MM.1S (cell line): ENCODE measurements at regions not wholly inside any gene's neighbourhood (a gene's known extent, or its start where the extent isn't known, plus 50 kb on each side); places are given as distances from the start of the nearest gene placed in this dataset.

Experiments
- DNase-seq: peaks from one replicate; pipeline ENCODE4 v3.0.0-alpha.2; 2015
- H2AFZ ChIP-seq: fragments of 300-600 bp; sonication (generic); 2 replicates; pipeline ENCODE4 v1.6.0; 2016; ENCODE audit warnings: antibody characterized with exemption, low read length
- H3F3A ChIP-seq: fragments of 300-600 bp; sonication (generic); 2 replicates; pipeline ENCODE4 v1.6.1; 2016; ENCODE audit warnings: mild to moderate bottlenecking, antibody characterized with exemption, low read length, moderate library complexity, mixed read lengths; ENCODE audit not compliant: insufficient read depth
- H3K27ac ChIP-seq: fragments of 300-600 bp; sonication (generic); 2 replicates; pipeline ENCODE4 v1.5.1; 2016; ENCODE audit warnings: mild to moderate bottlenecking, low read length
- H3K27me3 ChIP-seq: fragments of 300-600 bp; sonication (generic); replicated peaks from 2 replicates; pipeline ENCODE4 v1.6.0; 2016; ENCODE audit warnings: low read length; ENCODE audit not compliant: insufficient read depth
- H3K36me3 ChIP-seq: fragments of 300-600 bp; sonication (generic); replicated peaks from 2 replicates; pipeline ENCODE4 v1.6.1; 2016; ENCODE audit warnings: mild to moderate bottlenecking, low read length, mixed read lengths; ENCODE audit not compliant: insufficient read depth
- H3K4me1 ChIP-seq: fragments of 300-600 bp; sonication (generic); 2 replicates; pipeline ENCODE4 v1.6.1; 2016; ENCODE audit warnings: low read length, mixed read lengths
- H3K4me2 ChIP-seq: fragments of 300-600 bp; sonication (generic); 2 replicates; pipeline ENCODE4 v1.6.0; 2016; ENCODE audit warnings: low read depth, low read length
- H3K4me3 ChIP-seq: fragments of 300-600 bp; sonication (generic); 2 replicates; pipeline ENCODE4 v1.5.1; 2016; ENCODE audit warnings: low read length, mixed read lengths
- H3K79me2 ChIP-seq: fragments of 300-600 bp; sonication (generic); 2 replicates; pipeline ENCODE4 v1.6.1; 2016; ENCODE audit warnings: mixed run types, low read length, mixed read lengths
- H3K9ac ChIP-seq: fragments of 300-600 bp; sonication (generic); 2 replicates; pipeline ENCODE4 v1.6.1; 2016; ENCODE audit warnings: low read length, mixed read lengths
- H3K9me2 ChIP-seq: fragments of 300-600 bp; sonication (generic); replicated peaks from 2 replicates; pipeline ENCODE4 v1.6.1; 2016; ENCODE audit warnings: mild to moderate bottlenecking, low read length, mixed read lengths; ENCODE audit not compliant: insufficient read depth
- H3K9me3 ChIP-seq: fragments of 300-600 bp; sonication (generic); replicated peaks from 2 replicates; pipeline ENCODE4 v1.6.1; 2016; ENCODE audit warnings: mild to moderate bottlenecking, low read length, mixed read lengths; ENCODE audit not compliant: insufficient read depth
- H4K20me1 ChIP-seq: fragments of 300-600 bp; sonication (generic); 2 replicates; pipeline ENCODE4 v1.6.1; 2016; ENCODE audit warnings: mild to moderate bottlenecking, low read length, moderate library complexity, mixed read lengths; ENCODE audit not compliant: insufficient read depth
- CTCF ChIP-seq: fragments of 300-600 bp; sonication (generic); IDR thresholded peaks from 2 replicates; pipeline ENCODE4 v1.5.1; 2016; ENCODE audit warnings: antibody characterized with exemption, low read length, mixed read lengths
- EZH2 ChIP-seq: fragments of 300-600 bp; sonication (generic); optimal IDR thresholded peaks from 2 replicates; pipeline ENCODE3; 2017; ENCODE audit warnings: low read depth, mild to moderate bottlenecking, antibody characterized with exemption, low read length, mixed read lengths
- EZH2phosphoT487 ChIP-seq: fragments of 300-600 bp; sonication (generic); IDR thresholded peaks from 2 replicates; pipeline ENCODE4 v1.6.1; 2018; ENCODE audit warnings: antibody characterized with exemption, low read length

GRCh38 chr11:79937676-79938334, 497.0 kb upstream of the TENM4 start:
- DNase-seq = no peak
- TF ChIP-seq EZH2phosphoT487 = no peak
- no peak for TF ChIP-seq CTCF
- TF ChIP-seq EZH2 = no peak
- H3K4me1 ChIP-seq = no peaks in the 10 kb centered on the region
- H3K4me2 ChIP-seq = no peak overlapping the region
- H3K9me3 ChIP-seq = no peaks in the 10 kb centered on the region
- H3K79me2 ChIP-seq = no peaks in the 10 kb centered on the region
- H3K9me2 ChIP-seq = no peaks in the 10 kb centered on the region
- no peaks in the 10 kb centered on the region for H3K36me3 ChIP-seq
- no peak overlapping the region for H3K27ac ChIP-seq
- no peaks in the 10 kb centered on the region for H3F3A ChIP-seq
- H3K4me3 ChIP-seq = no peak overlapping the region
- H3K9ac ChIP-seq = no peak overlapping the region
- no peaks in the 10 kb centered on the region for H4K20me1 ChIP-seq
- H3K27me3 ChIP-seq = no peaks in the 10 kb centered on the region
- no peak overlapping the region for H2AFZ ChIP-seq

- Histone ChIP-seq H3K27ac (no peak overlapping the region), H3K36me3 (no peaks in the 10 kb centered on the region), H3K9me3 (no peaks in the 10 kb centered on the region), H3K9me2 (no peaks in the 10 kb centered on the region), H3K27me3 (no peaks in the 10 kb centered on the region), H3K4me1 (no peaks in the 10 kb centered on the region), H2AFZ (no peak overlapping the region), H3K4me2 (no peak overlapping the region), H3K79me2 (no peaks in the 10 kb centered on the region), H3K9ac (no peak overlapping the region), H3F3A (no peaks in the 10 kb centered on the region), H4K20me1 (no peaks in the 10 kb centered on the region), H3K4me3 (no peak overlapping the region)
- no peak for DNase-seq
- TF ChIP-seq CTCF (no peak), EZH2 (no peak), EZH2phosphoT487 (no peak)
These were observed 491.8 kb upstream of the TENM4 start for GRCh38 chr11:79932612-79933011.

DNA sequence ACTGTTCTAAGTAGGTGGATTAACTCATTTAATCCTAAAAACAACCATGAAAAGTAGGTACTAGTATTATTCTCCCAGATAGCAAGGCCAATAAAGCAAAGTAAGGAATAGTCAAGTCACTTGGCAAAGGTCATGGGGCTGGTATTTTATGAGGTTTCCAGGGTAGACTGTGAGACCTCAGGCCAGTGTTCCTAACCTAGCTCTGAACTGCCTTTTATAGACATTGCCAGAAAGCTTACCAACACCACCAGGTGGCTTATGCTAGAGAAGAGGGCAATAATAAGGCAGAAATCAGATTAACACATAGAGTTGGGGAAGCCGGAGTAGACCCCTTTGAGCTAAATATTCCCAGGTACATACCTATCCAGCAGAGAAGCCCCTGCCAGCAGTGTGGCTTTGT, 490.9 kb upstream of the TENM4 start:
- Histone ChIP-seq H3K36me3 (no peaks in the 10 kb centered on the region), H3F3A (no peaks in the 10 kb centered on the region), H3K4me1 (no peaks in the 10 kb centered on the region), H4K20me1 (no peaks in the 10 kb centered on the region), H3K4me2 (no peak overlapping the region), H3K9me2 (no peaks in the 10 kb centered on the region), H3K9me3 (no peaks in the 10 kb centered on the region), H3K9ac (no peak overlapping the region), H3K79me2 (no peaks in the 10 kb centered on the region), H3K27ac (no peak overlapping the region), H2AFZ (no peak overlapping the region), H3K27me3 (no peaks in the 10 kb centered on the region), H3K4me3 (no peak overlapping the region)
- no peak for DNase-seq
- TF ChIP-seq EZH2 (no peak), CTCF (no peak), EZH2phosphoT487 (no peak)
